H9 (cell line): ENCODE measurements at regions not wholly inside any gene's neighbourhood (a gene's known extent, or its start where the extent isn't known, plus 50 kb on each side); places are given as distances from the start of the nearest gene placed in this dataset.

ENCODE experiments used
- DNase-seq: peaks from one replicate; pipeline ENCODE4 v3.0.0-alpha.2; 2017
- H2AFZ ChIP-seq: one replicate; pipeline ENCODE4 v1.6.1; 2013; ENCODE audit warnings: mild to moderate bottlenecking, low read length, control low read depth, moderate library complexity
- H2AK5ac ChIP-seq: 2 replicates; pipeline ENCODE4 v1.6.1; 2013; ENCODE audit warnings: low read length, control low read depth, mixed read lengths; ENCODE audit not compliant: insufficient read length
- H2BK120ac ChIP-seq: one replicate; pipeline ENCODE4 v1.6.1; 2013; ENCODE audit warnings: low read depth, mild to moderate bottlenecking, low read length, control low read depth, inconsistent platforms; ENCODE audit not compliant: poor library complexity, severe bottlenecking
- H2BK12ac ChIP-seq: 2 replicates; pipeline ENCODE4 v1.6.1; 2013; ENCODE audit warnings: low read length, control low read depth, mixed read lengths, low read depth; ENCODE audit not compliant: insufficient read length
- H2BK15ac ChIP-seq: 2 replicates; pipeline ENCODE4 v1.6.1; 2013; ENCODE audit warnings: low read depth, low read length, control low read depth
- H2BK20ac ChIP-seq: one replicate; pipeline ENCODE4 v1.6.1; 2013; ENCODE audit warnings: low read depth, mild to moderate bottlenecking, low read length, control low read depth, inconsistent platforms; ENCODE audit not compliant: poor library complexity, severe bottlenecking
- H2BK5ac ChIP-seq: 2 replicates; pipeline ENCODE4 v1.6.1; 2013; ENCODE audit warnings: low read length, control low read depth, mixed read lengths; ENCODE audit not compliant: insufficient read length
- H3K14ac ChIP-seq: 2 replicates; pipeline ENCODE4 v1.6.1; 2013; ENCODE audit warnings: low read length, control low read depth; ENCODE audit not compliant: insufficient read depth
- H3K18ac ChIP-seq: 2 replicates; pipeline ENCODE4 v1.6.1; 2013; ENCODE audit warnings: low read depth, mild to moderate bottlenecking, mixed read lengths, low read length, control low read depth; ENCODE audit not compliant: insufficient read length
- H3K23ac ChIP-seq: 2 replicates; pipeline ENCODE4 v1.6.1; 2013; ENCODE audit warnings: low read length, control low read depth, mixed read lengths, low read depth; ENCODE audit not compliant: insufficient read length
- H3K23me2 ChIP-seq: 2 replicates; pipeline ENCODE4 v1.6.1; 2013; ENCODE audit warnings: low read depth, mild to moderate bottlenecking, mixed read lengths, low read length, control low read depth; ENCODE audit not compliant: insufficient read length, poor library complexity, severe bottlenecking
- H3K27ac ChIP-seq: 2 replicates; pipeline ENCODE4 v1.5.1; 2013; ENCODE audit warnings: low read length, control low read depth, mixed read lengths, low read depth; ENCODE audit not compliant: insufficient read length
- H3K27me3 ChIP-seq: 2 replicates; pipeline ENCODE4 v1.6.1; 2013; ENCODE audit warnings: low read length, control low read depth, inconsistent platforms; ENCODE audit not compliant: insufficient read depth
- H3K4ac ChIP-seq: 2 replicates; pipeline ENCODE4 v1.6.1; 2013; ENCODE audit warnings: low read depth, mild to moderate bottlenecking, control low read depth, inconsistent platforms, low read length, moderate library complexity
- H3K4me1 ChIP-seq: 2 replicates; pipeline ENCODE4 v1.6.1; 2013; ENCODE audit warnings: low read length, control low read depth, inconsistent platforms; ENCODE audit not compliant: insufficient read depth
- H3K4me2 ChIP-seq: 2 replicates; pipeline ENCODE4 v1.6.1; 2013; ENCODE audit warnings: low read length, control low read depth, mixed read lengths; ENCODE audit not compliant: insufficient read length, insufficient read depth
- H3K56ac ChIP-seq: 2 replicates; pipeline ENCODE4 v1.6.1; 2013; ENCODE audit warnings: low read depth, mild to moderate bottlenecking, mixed read lengths, low read length, control low read depth; ENCODE audit not compliant: insufficient read length
- H3K79me1 ChIP-seq: 2 replicates; pipeline ENCODE4 v1.6.1; 2013; ENCODE audit warnings: low read depth, mild to moderate bottlenecking, moderate library complexity, low read length, control low read depth, inconsistent platforms; ENCODE audit not compliant: insufficient read depth, poor library complexity, severe bottlenecking
- H3K79me2 ChIP-seq: 2 replicates; pipeline ENCODE4 v1.6.1; 2013; ENCODE audit warnings: low read length, control low read depth, inconsistent platforms; ENCODE audit not compliant: insufficient read depth
- H3K9ac ChIP-seq: 2 replicates; pipeline ENCODE4 v1.6.1; 2013; ENCODE audit warnings: low read length, control low read depth, mixed read lengths; ENCODE audit not compliant: insufficient read length; ENCODE audit errors: extremely low read depth
- H3K9me3 ChIP-seq: one replicate; pipeline ENCODE4 v1.6.1; 2013; ENCODE audit warnings: low read depth, low read length, inconsistent platforms; ENCODE audit not compliant: control insufficient read depth
- H3T11ph ChIP-seq: one replicate; pipeline ENCODE4 v1.6.1; 2013; ENCODE audit warnings: mild to moderate bottlenecking, low read length, control low read depth, inconsistent platforms
- H4K20me1 ChIP-seq: one replicate; pipeline ENCODE4 v1.6.1; 2013; ENCODE audit not compliant: control insufficient read depth, insufficient read length, insufficient read depth
- H4K5ac ChIP-seq: 2 replicates; pipeline ENCODE4 v1.6.1; 2013; ENCODE audit warnings: low read depth, mild to moderate bottlenecking, mixed read lengths, low read length, control low read depth; ENCODE audit not compliant: insufficient read length
- H4K8ac ChIP-seq: replicated peaks from 2 replicates; pipeline ENCODE4 v1.6.1; 2013; ENCODE audit warnings: low read length, control low read depth, mixed read lengths, low read depth; ENCODE audit not compliant: insufficient read length
- H4K91ac ChIP-seq: 2 replicates; pipeline ENCODE4 v1.6.1; 2013; ENCODE audit warnings: low read depth, mild to moderate bottlenecking, moderate library complexity, mixed read lengths, low read length, control low read depth; ENCODE audit not compliant: insufficient read length
- H3K27ac Mint-ChIP-seq, 3 experiments: 2 replicates in 2 of 3; 3 replicates in 1 of 3; pipeline ENCODE4 v1.8.0; 2020 to 2021; ENCODE audit warnings: mixed read lengths in 3 of 3, mild to moderate bottlenecking in 1 of 3, moderate library complexity in 1 of 3
- H3K27me3 Mint-ChIP-seq: 2 replicates; pipeline ENCODE4 v1.8.0; 2021; ENCODE audit warnings: low read depth, mild to moderate bottlenecking, moderate library complexity, mixed read lengths
- H3K36me3 Mint-ChIP-seq, 3 experiments: 2 replicates in 2 of 3; 3 replicates in 1 of 3; pipeline ENCODE4 v1.8.0; 2020 to 2021; ENCODE audit warnings: low read depth in 3 of 3, mixed read lengths in 3 of 3; ENCODE audit not compliant: insufficient read depth in 1 of 3
- H3K4me1 Mint-ChIP-seq, 2 experiments: 2 replicates each; pipeline ENCODE4 v1.8.0; 2020; ENCODE audit warnings: mixed read lengths in 2 of 2
- H3K4me3 Mint-ChIP-seq, 2 experiments: 2 replicates in 1 of 2; 3 replicates in 1 of 2; pipeline ENCODE4 v1.8.0; 2020 to 2021; ENCODE audit warnings: mild to moderate bottlenecking in 2 of 2, mixed read lengths in 2 of 2, moderate library complexity in 1 of 2
- H3K9me3 Mint-ChIP-seq, 2 experiments: 2 replicates in 1 of 2; 3 replicates in 1 of 2; pipeline ENCODE4 v1.8.0; 2020; ENCODE audit warnings: mild to moderate bottlenecking in 2 of 2, mixed read lengths in 2 of 2, moderate library complexity in 1 of 2
- CTCF ChIP-seq: fragments of 200-600 bp; sonication (generic); conservative IDR thresholded peaks from 3 replicates; pipeline ENCODE4 v1.8.0; 2021; ENCODE audit warnings: antibody characterized with exemption, mild to moderate bottlenecking
- WGBS: extraction: QIAGEN DNeasy Blood & Tissue Kit; methylation state at CpG from one replicate; pipeline ENCODE4 v1.1.7; 2013; ENCODE audit warnings: missing lambda C conversion rate, low lambda C conversion rate, mixed read lengths; ENCODE audit not compliant: insufficient read length; ENCODE audit errors: extremely low coverage; 5-methylcytosine and 5-hydroxymethylcytosine counted together

GRCh38 chr2:18824325-18824790 is 235.0 kb upstream of the NT5C1B start:
- Histone ChIP-seq H4K5ac (no peak overlapping the region), H3K14ac (no peak overlapping the region; the same call in 1 of the 2 replicates), H2BK5ac (no peak overlapping the region), H3K4me2 (no peak overlapping the region), H3K23me2 (no peaks in the 10 kb centered on the region), H3K79me2 (no peaks in the 10 kb centered on the region), H2AK5ac (no peak overlapping the region), H2BK120ac (no peak overlapping the region), H4K8ac (no peak overlapping the region), H3K18ac (no peak overlapping the region), H2AFZ (no peak overlapping the region), H3K27ac (no peak overlapping the region), H3K4me1 (no peaks in the 10 kb centered on the region), H3K56ac (no peak overlapping the region), H3K9ac (no peak overlapping the region), H3K4ac (no peak overlapping the region), H3K27me3 (no peaks in the 10 kb centered on the region), H4K91ac (no peak overlapping the region), H3T11ph (no peak overlapping the region), H3K23ac (no peak overlapping the region), H4K20me1 (no peaks in the 10 kb centered on the region), H3K79me1 (no peaks in the 10 kb centered on the region), H2BK20ac (no peak overlapping the region), H2BK12ac (no peak overlapping the region), H2BK15ac (no peak overlapping the region), H3K9me3 (no peaks in the 10 kb centered on the region)
- peaks cover 6% of the 10 kb centered on the region; the same call in 1 of the 2 replicates for H3K27me3 Mint-ChIP-seq
- TF ChIP-seq CTCF: no peak
- H3K27ac Mint-ChIP-seq: no peak overlapping the region
- peaks cover 3 to 4% of the 10 kb centered on the region in 2 experiments; a peak in 3 of 4 replicates for H3K4me1 Mint-ChIP-seq
- no peaks in the 10 kb centered on the region for H3K9me3 Mint-ChIP-seq
- no CpG with 5 or more reads among the region's 2 CpGs for WGBS
- DNase-seq: no peak
- H3K4me3 Mint-ChIP-seq: no peak overlapping the region
- no peaks in the 10 kb centered on the region for H3K36me3 Mint-ChIP-seq
